SU-DHL-6 (cell line): ENCODE measurements at regions not wholly inside any gene's neighbourhood (a gene's known extent, or its start where the extent isn't known, plus 50 kb on each side); places are given as distances from the start of the nearest gene placed in this dataset.

Experiments
- H2AFZ ChIP-seq: fragments of 200-600 bp; sonication (generic); 2 replicates; pipeline ENCODE4 v1.6.1; 2014; ENCODE audit warnings: low read depth, mild to moderate bottlenecking, moderate library complexity, mixed read lengths, antibody characterized with exemption, low read length; ENCODE audit not compliant: severe bottlenecking
- H3F3A ChIP-seq: fragments of 200-600 bp; shearing (Covaris generic); 2 replicates; pipeline ENCODE4 v1.6.0; 2016; ENCODE audit warnings: antibody characterized with exemption, mild to moderate bottlenecking; ENCODE audit not compliant: insufficient read depth
- H3K27ac ChIP-seq: fragments of 200-600 bp; sonication (generic); 2 replicates; pipeline ENCODE4 v1.5.1; 2016; ENCODE audit warnings: low read depth, mild to moderate bottlenecking, low read length, moderate library complexity, mixed read lengths
- H3K27me3 ChIP-seq: fragments of 200-600 bp; sonication (generic), shearing (Covaris generic); 2 replicates; pipeline ENCODE4 v1.6.0; 2014; ENCODE audit warnings: mild to moderate bottlenecking, low read length
- H3K36me3 ChIP-seq: fragments of 200-600 bp; sonication (generic); 2 replicates; pipeline ENCODE4 v1.6.1; 2014; ENCODE audit warnings: mild to moderate bottlenecking, low read length, mixed read lengths
- H3K4me2 ChIP-seq: fragments of 300-600, 200-600 bp; shearing (Covaris generic), sonication (generic); 2 replicates; pipeline ENCODE4 v1.6.0; 2014; ENCODE audit warnings: low read length, low read depth, mild to moderate bottlenecking; ENCODE audit not compliant: poor library complexity, severe bottlenecking
- H3K4me3 ChIP-seq: fragments of 200-600 bp; sonication (generic); 2 replicates; pipeline ENCODE4 v1.5.1; 2014; ENCODE audit warnings: antibody characterized with exemption, low read length, mild to moderate bottlenecking, mixed read lengths; ENCODE audit not compliant: insufficient read depth, poor library complexity, severe bottlenecking
- H3K79me2 ChIP-seq: fragments of 200-600 bp; sonication (generic); 2 replicates; pipeline ENCODE4 v1.6.1; 2014; ENCODE audit warnings: mild to moderate bottlenecking, low read length, moderate library complexity; ENCODE audit not compliant: insufficient read depth
- H3K9ac ChIP-seq: fragments of 200-600 bp; sonication (generic); 2 replicates; pipeline ENCODE4 v1.7.0; 2014; ENCODE audit warnings: mild to moderate bottlenecking, low read length
- H3K9me2 ChIP-seq: fragments of 200-600 bp; sonication (generic); replicated peaks from 2 replicates; pipeline ENCODE4 v1.6.1; 2014; ENCODE audit warnings: low read length; ENCODE audit not compliant: insufficient read depth
- H3K9me3 ChIP-seq: fragments of 200-600 bp; sonication (generic); 2 replicates; pipeline ENCODE4 v1.6.1; 2014; ENCODE audit warnings: low read length, mixed read lengths; ENCODE audit not compliant: insufficient read depth
- H4K20me1 ChIP-seq: fragments of 200-600 bp; sonication (generic); 2 replicates; pipeline ENCODE4 v1.6.1; 2014; ENCODE audit warnings: low read depth, mild to moderate bottlenecking, antibody characterized with exemption, low read length, moderate library complexity, mixed read lengths
- EZH2phosphoT487 ChIP-seq: fragments of 200-600 bp; sonication (generic), shearing (Covaris generic); conservative IDR thresholded peaks from 2 replicates; pipeline ENCODE4 v1.6.1; 2018; ENCODE audit warnings: mild to moderate bottlenecking, antibody characterized with exemption, low read length, moderate library complexity, mixed read lengths
- TF ChIP-seq, protein P1 (sequence below): fragments of 200-600 bp; sonication (generic); IDR thresholded peaks from one replicate; pipeline ENCODE4 v1.5.1; 2017; ENCODE audit warnings: antibody characterized with exemption, mild to moderate bottlenecking, low read length, moderate library complexity; ENCODE audit not compliant: insufficient read depth, poor library complexity, severe bottlenecking

DNA sequence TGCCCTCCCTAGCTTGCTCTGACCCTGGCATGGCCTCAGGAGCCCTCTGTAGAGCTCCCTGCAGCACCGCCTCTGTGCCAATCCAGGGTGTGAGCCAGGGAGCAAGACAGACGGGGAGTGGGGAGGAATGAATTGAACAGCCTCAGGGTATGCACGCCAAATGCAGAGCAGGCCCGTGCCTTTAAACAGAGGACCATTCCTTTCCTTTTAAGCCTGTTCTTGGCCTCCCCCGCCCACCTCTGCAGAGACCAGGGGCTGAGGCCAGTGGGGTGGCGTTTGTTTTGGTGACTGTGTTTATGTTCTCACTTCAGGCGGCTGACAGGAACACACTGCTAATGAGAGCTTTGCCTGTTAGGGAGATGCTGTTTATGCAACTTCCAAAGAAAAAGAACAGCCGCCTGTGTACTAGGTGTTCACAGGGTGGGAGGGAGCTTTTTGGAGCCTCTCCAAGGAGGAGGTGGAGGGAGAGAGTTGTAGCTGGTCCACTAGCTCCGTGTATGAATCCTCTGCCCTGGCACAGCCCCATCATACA is 528.1 kb upstream of the DPP6 start:
- H3K9me2 ChIP-seq = no peaks in the 10 kb centered on the region
- H3K27me3 ChIP-seq = no peaks in the 10 kb centered on the region
- no peak overlapping the region for H3K27ac ChIP-seq
- H3K4me3 ChIP-seq = no peak overlapping the region
- H3K79me2 ChIP-seq = no peaks in the 10 kb centered on the region
- no peaks in the 10 kb centered on the region for H3F3A ChIP-seq
- H4K20me1 ChIP-seq = no peaks in the 10 kb centered on the region
- H2AFZ ChIP-seq = no peak overlapping the region
- TF ChIP-seq EZH2phosphoT487 = no peak
- TF ChIP-seq, protein P1, sequence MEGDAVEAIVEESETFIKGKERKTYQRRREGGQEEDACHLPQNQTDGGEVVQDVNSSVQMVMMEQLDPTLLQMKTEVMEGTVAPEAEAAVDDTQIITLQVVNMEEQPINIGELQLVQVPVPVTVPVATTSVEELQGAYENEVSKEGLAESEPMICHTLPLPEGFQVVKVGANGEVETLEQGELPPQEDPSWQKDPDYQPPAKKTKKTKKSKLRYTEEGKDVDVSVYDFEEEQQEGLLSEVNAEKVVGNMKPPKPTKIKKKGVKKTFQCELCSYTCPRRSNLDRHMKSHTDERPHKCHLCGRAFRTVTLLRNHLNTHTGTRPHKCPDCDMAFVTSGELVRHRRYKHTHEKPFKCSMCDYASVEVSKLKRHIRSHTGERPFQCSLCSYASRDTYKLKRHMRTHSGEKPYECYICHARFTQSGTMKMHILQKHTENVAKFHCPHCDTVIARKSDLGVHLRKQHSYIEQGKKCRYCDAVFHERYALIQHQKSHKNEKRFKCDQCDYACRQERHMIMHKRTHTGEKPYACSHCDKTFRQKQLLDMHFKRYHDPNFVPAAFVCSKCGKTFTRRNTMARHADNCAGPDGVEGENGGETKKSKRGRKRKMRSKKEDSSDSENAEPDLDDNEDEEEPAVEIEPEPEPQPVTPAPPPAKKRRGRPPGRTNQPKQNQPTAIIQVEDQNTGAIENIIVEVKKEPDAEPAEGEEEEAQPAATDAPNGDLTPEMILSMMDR = no peak
- no peak overlapping the region for H3K9ac ChIP-seq
- H3K9me3 ChIP-seq = no peaks in the 10 kb centered on the region
- H3K36me3 ChIP-seq = no peaks in the 10 kb centered on the region
- no peak overlapping the region for H3K4me2 ChIP-seq

DNA sequence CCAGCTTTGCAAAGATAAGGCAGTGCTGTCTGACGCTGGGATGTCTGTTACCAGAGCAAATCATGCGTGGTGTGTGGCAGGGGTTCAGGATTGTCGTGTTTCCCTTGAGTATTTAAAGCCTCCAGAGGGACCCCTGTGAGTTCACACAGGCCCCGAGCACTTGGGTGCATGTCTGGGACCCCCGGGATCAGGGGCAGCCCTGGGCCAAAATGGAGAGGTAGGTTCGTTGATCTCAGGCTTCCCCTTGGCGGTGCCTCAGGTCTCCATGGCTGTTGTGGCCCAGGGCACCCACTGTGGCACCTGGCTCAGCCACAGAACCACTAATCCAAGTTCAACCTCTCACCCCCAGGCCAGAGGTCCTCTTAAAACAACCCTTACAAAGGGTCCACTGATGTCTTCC is 523.1 kb upstream of the DPP6 start:
- Histone ChIP-seq H3K4me3 (no peak overlapping the region), H3K9ac (no peak overlapping the region), H3K9me2 (no peaks in the 10 kb centered on the region), H3K9me3 (no peaks in the 10 kb centered on the region), H3K36me3 (no peaks in the 10 kb centered on the region), H2AFZ (no peak overlapping the region), H3K79me2 (no peaks in the 10 kb centered on the region), H3K4me2 (no peak overlapping the region), H3K27me3 (no peaks in the 10 kb centered on the region), H3K27ac (no peak overlapping the region), H4K20me1 (no peaks in the 10 kb centered on the region), H3F3A (no peaks in the 10 kb centered on the region)
- TF ChIP-seq EZH2phosphoT487 = no peak
- TF ChIP-seq, protein P1 = no peak

GRCh38 chr7:153529651-153530165 is 522.5 kb upstream of the DPP6 start:
- Histone ChIP-seq H3K27me3 (no peaks in the 10 kb centered on the region), H3K36me3 (no peaks in the 10 kb centered on the region), H3K9me2 (no peaks in the 10 kb centered on the region), H3K9ac (no peak overlapping the region), H3K79me2 (no peaks in the 10 kb centered on the region), H3K27ac (no peak overlapping the region), H4K20me1 (no peaks in the 10 kb centered on the region), H3K4me2 (no peak overlapping the region), H3K9me3 (no peaks in the 10 kb centered on the region), H3F3A (no peaks in the 10 kb centered on the region), H3K4me3 (no peak overlapping the region), H2AFZ (no peak overlapping the region)
- TF ChIP-seq, protein P1 = no peak
- no peak for TF ChIP-seq EZH2phosphoT487
